PC-9 (cell line): ENCODE measurements at regions not wholly inside any gene's neighbourhood (a gene's known extent, or its start where the extent isn't known, plus 50 kb on each side); places are given as distances from the start of the nearest gene placed in this dataset.

Source experiments
- BruUV-seq: library from RNA; stranded (reverse); fragments of 400-500 nt; replicated peaks from 2 replicates; lab custom pipeline; 2021; lab: Mats Ljungman, UMichigan
- CTCF ChIA-PET: fragments of 300-600 bp; sonication (Branson Sonifier 250); formaldehyde crosslinking; loops from one replicate; lab custom pipeline; 2022; ENCODE audit warnings: antibody characterized with exemption; lab: Charles Lee
- POLR2A ChIA-PET: fragments of 300-600 bp; sonication (Branson Sonifier 250); formaldehyde crosslinking; loops from one replicate; lab custom pipeline; 2022; ENCODE audit warnings: antibody characterized with exemption; ENCODE audit not compliant: unreplicated experiment; lab: Charles Lee
- DNase-seq, 2 experiments: peaks; one replicate each; pipeline versions ENCODE4 v3.0.0 to v3.0.0-alpha.2; 2015 to 2022; ENCODE audit warnings: mixed read lengths in 1 of 2
- H2AFZ ChIP-seq: fragments of 200-600 bp; sonication (generic); 2 replicates; pipeline ENCODE4 v1.8.1; 2017; ENCODE audit warnings: antibody characterized with exemption
- H3F3A ChIP-seq: fragments of 200-600 bp; sonication (generic); 2 replicates; pipeline ENCODE4 v1.8.1; 2017; ENCODE audit warnings: antibody characterized with exemption, mild to moderate bottlenecking, low read depth; ENCODE audit not compliant: insufficient read depth
- H3K27ac ChIP-seq: fragments of 200-600 bp; sonication (generic); 2 replicates; pipeline ENCODE4 v1.6.1; 2016; ENCODE audit warnings: mixed run types
- H3K27me3 ChIP-seq: fragments of 200-600 bp; sonication (generic); 2 replicates; pipeline ENCODE4 v1.6.1; 2016; ENCODE audit warnings: low read depth, mixed run types; ENCODE audit not compliant: insufficient read depth
- H3K36me3 ChIP-seq: fragments of 200-600 bp; sonication (generic); 2 replicates; pipeline ENCODE4 v1.6.1; 2016; ENCODE audit warnings: low read depth, mixed run types
- H3K4me1 ChIP-seq: fragments of 200-600 bp; sonication (generic); replicated peaks from 2 replicates; pipeline ENCODE4 v1.6.1; 2016; ENCODE audit warnings: mixed run types; ENCODE audit not compliant: insufficient read depth
- H3K4me2 ChIP-seq: fragments of 200-600 bp; sonication (generic); 2 replicates; pipeline ENCODE4 v1.6.1; 2017; ENCODE audit warnings: mixed run types
- H3K4me3 ChIP-seq: fragments of 200-600 bp; sonication (generic); 2 replicates; pipeline ENCODE4 v1.6.1; 2016; ENCODE audit warnings: mixed run types
- H3K79me2 ChIP-seq: fragments of 200-600 bp; sonication (generic); 2 replicates; pipeline ENCODE4 v1.6.1; 2017; ENCODE audit warnings: low read depth, mixed run types
- H3K9me2 ChIP-seq: fragments of 200-600 bp; sonication (generic); 2 replicates; pipeline ENCODE4 v1.8.1; 2017; ENCODE audit warnings: mild to moderate bottlenecking; ENCODE audit not compliant: insufficient read depth
- H3K9me3 ChIP-seq: fragments of 200-600 bp; sonication (generic); 2 replicates; pipeline ENCODE4 v1.8.1; 2016; ENCODE audit warnings: low read depth; ENCODE audit not compliant: insufficient read depth
- H4K20me1 ChIP-seq: fragments of 200-600 bp; sonication (generic); 2 replicates; pipeline ENCODE4 v1.8.1; 2017; ENCODE audit not compliant: insufficient read depth
- CTCF ChIP-seq: fragments of 200-600 bp; sonication (generic); conservative IDR thresholded peaks from 2 replicates; pipeline ENCODE4 v1.6.1; 2017; ENCODE audit warnings: mixed run types, antibody characterized with exemption, mild to moderate bottlenecking, moderate library complexity
- EZH2 ChIP-seq: fragments of 200-600 bp; sonication (generic); IDR thresholded peaks from 2 replicates; pipeline ENCODE4 v1.8.0; 2017; ENCODE audit warnings: antibody characterized with exemption, low read depth
- intact Hi-C: fragments of 100-400 bp; cut with micrococcal nuclease; formaldehyde crosslinking; loops from one replicate; pipeline ENCODE4 v1.10.0; 2022; ENCODE audit not compliant: unreplicated experiment

GRCh38 chr3:30399394-30400181 lies 206.8 kb upstream of the TGFBR2 start:
- Histone ChIP-seq H3F3A (no peaks in the 10 kb centered on the region), H3K79me2 (no peaks in the 10 kb centered on the region), H3K36me3 (no peaks in the 10 kb centered on the region), H3K4me3 (no peak overlapping the region), H3K4me1 (no peaks in the 10 kb centered on the region), H4K20me1 (no peaks in the 10 kb centered on the region), H3K9me2 (no peaks in the 10 kb centered on the region), H3K27me3 (no peaks in the 10 kb centered on the region), H2AFZ (no peak overlapping the region), H3K4me2 (no peak overlapping the region), H3K27ac (no peak overlapping the region), H3K9me3 (no peaks in the 10 kb centered on the region)
- TF ChIP-seq CTCF = no peak
- no peak for TF ChIP-seq EZH2
- intact Hi-C loops = no loop called here
- ChIA-PET CTCF (no interaction called here), POLR2A (interaction anchor here (0.7 kb wide), 1 partner anchor 414 kb away, joined by 3 read pairs; no protein-coding TSS in a partner anchor)
- BruUV-seq = no TSS peak
- DNase-seq = no peak

- no peak for DNase-seq
- TF ChIP-seq CTCF (no peak), EZH2 (no peak)
- ChIA-PET CTCF (no interaction called here), POLR2A (no interaction called here)
- Histone ChIP-seq H3K79me2 (no peaks in the 10 kb centered on the region), H2AFZ (no peak overlapping the region), H3F3A (no peaks in the 10 kb centered on the region), H4K20me1 (no peaks in the 10 kb centered on the region), H3K9me3 (no peaks in the 10 kb centered on the region), H3K27ac (no peak overlapping the region), H3K9me2 (no peaks in the 10 kb centered on the region), H3K36me3 (no peaks in the 10 kb centered on the region), H3K4me2 (no peak overlapping the region), H3K27me3 (no peaks in the 10 kb centered on the region), H3K4me1 (no peaks in the 10 kb centered on the region), H3K4me3 (no peak overlapping the region)
- intact Hi-C loops = no loop called here
- no TSS peak for BruUV-seq
Measured at GRCh38 chr3:30400926-30401325, 205.5 kb upstream of the TGFBR2 start.

- no peaks in the 10 kb centered on the region for H3K36me3 ChIP-seq
- H3K4me3 ChIP-seq = no peak overlapping the region
- intact Hi-C loops = no loop called here
- H4K20me1 ChIP-seq = no peaks in the 10 kb centered on the region
- H3K4me1 ChIP-seq = no peaks in the 10 kb centered on the region
- ChIA-PET CTCF (no interaction called here), POLR2A (no interaction called here)
- H3K9me3 ChIP-seq = no peaks in the 10 kb centered on the region
- BruUV-seq = no TSS peak
- no peak for TF ChIP-seq CTCF
- no peak for TF ChIP-seq EZH2
- no peak for DNase-seq
- no peak overlapping the region for H2AFZ ChIP-seq
- no peaks in the 10 kb centered on the region for H3K79me2 ChIP-seq
- no peak overlapping the region for H3K27ac ChIP-seq
- no peaks in the 10 kb centered on the region for H3F3A ChIP-seq
- H3K4me2 ChIP-seq = no peak overlapping the region
- H3K9me2 ChIP-seq = no peaks in the 10 kb centered on the region
- no peaks in the 10 kb centered on the region for H3K27me3 ChIP-seq
Measured at GRCh38 chr3:30401971-30402370, 204.4 kb upstream of the TGFBR2 start.
